ENCODE measurements at regions not wholly inside any gene's neighbourhood (a gene's known extent, or its start where the extent isn't known, plus 50 kb on each side); places are given as distances from the start of the nearest gene placed in this dataset.

GRCh38 chr3:144167634-144168033 is 196.0 kb downstream of the DIPK2A start:
- TF ChIP-seq CTCF (IDR thresholded peaks at IDR 0.05) (no peak), POLR2A (IDR thresholded peaks at IDR 0.05) (no peak)

Measured in sigmoid colon (tissue), 3 donors.